ENCODE measurements at regions not wholly inside any gene's neighbourhood (a gene's known extent, or its start where the extent isn't known, plus 50 kb on each side); places are given as distances from the start of the nearest gene placed in this dataset.

DNA sequence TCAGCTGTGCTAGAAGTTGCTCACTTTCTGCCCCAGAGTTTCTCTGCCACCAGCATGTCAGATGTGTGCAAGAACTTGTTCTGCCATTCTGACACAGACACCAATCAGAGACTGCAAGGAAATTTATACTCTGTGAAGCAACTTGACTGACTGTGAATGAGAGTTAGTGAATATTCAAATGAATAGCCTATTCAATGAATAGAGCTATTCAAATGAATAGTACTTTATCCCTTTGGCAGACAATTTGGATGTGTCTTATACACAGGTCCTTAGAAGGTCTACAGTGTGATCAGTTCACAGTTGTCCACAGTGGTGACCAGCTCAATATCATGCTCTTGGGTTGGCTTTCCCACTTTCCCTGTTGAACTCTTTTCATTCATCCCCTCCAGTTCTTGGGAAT lies 138.1 kb downstream of the MACC1 start:
- no peak for TF ChIP-seq POLR2A (IDR thresholded peaks at IDR 0.05; ENCODE audit: low read length)
- no peak for TF ChIP-seq GATA1 (IDR thresholded peaks at IDR 0.05; ENCODE audit: low read depth, low read length)

Data from erythroblast (primary cell).